DOHH2 (cell line): ENCODE measurements at regions not wholly inside any gene's neighbourhood (a gene's known extent, or its start where the extent isn't known, plus 50 kb on each side); places are given as distances from the start of the nearest gene placed in this dataset.

Source experiments
- H3F3A ChIP-seq: fragments of 200-600 bp; sonication (generic), shearing (Covaris generic); 2 replicates; pipeline ENCODE4 v1.6.0; 2016; ENCODE audit warnings: antibody characterized with exemption, mild to moderate bottlenecking; ENCODE audit not compliant: control insufficient read depth, insufficient read depth
- H3K27ac ChIP-seq: fragments of 200-600 bp; sonication (generic); 2 replicates; pipeline ENCODE4 v1.5.1; 2014; ENCODE audit warnings: low read depth, mild to moderate bottlenecking, low read length, moderate library complexity
- H3K27me3 ChIP-seq: fragments of 200-600 bp; sonication (generic); 2 replicates; pipeline ENCODE4 v1.6.1; 2014; ENCODE audit warnings: mild to moderate bottlenecking, low read length, mixed read lengths; ENCODE audit not compliant: control insufficient read depth
- H3K36me3 ChIP-seq: fragments of 200-600 bp; sonication (generic); 2 replicates; pipeline ENCODE4 v1.6.1; 2014; ENCODE audit warnings: mild to moderate bottlenecking, low read length, moderate library complexity, mixed read lengths; ENCODE audit not compliant: control insufficient read depth
- H3K4me1 ChIP-seq: fragments of 200-600 bp; sonication (generic); 2 replicates; pipeline ENCODE4 v1.6.1; 2014; ENCODE audit warnings: mild to moderate bottlenecking, low read length, mixed read lengths; ENCODE audit not compliant: control insufficient read depth
- H3K4me2 ChIP-seq: fragments of 200-600 bp; sonication (generic); 2 replicates; pipeline ENCODE4 v1.6.0; 2014; ENCODE audit warnings: mild to moderate bottlenecking, low read length, moderate library complexity
- H3K4me3 ChIP-seq: fragments of 200-600 bp; sonication (generic); 2 replicates; pipeline ENCODE4 v1.5.1; 2014; ENCODE audit warnings: mild to moderate bottlenecking, low read length, mixed read lengths
- H3K79me2 ChIP-seq: fragments of 200-600 bp; sonication (generic); 2 replicates; pipeline ENCODE4 v1.6.1; 2014; ENCODE audit warnings: mild to moderate bottlenecking, low read length, mixed read lengths; ENCODE audit not compliant: control insufficient read depth
- H3K9me2 ChIP-seq: fragments of 200-600 bp; sonication (generic); replicated peaks from 2 replicates; pipeline ENCODE4 v1.6.1; 2014; ENCODE audit warnings: mild to moderate bottlenecking, low read length, mixed read lengths; ENCODE audit not compliant: control insufficient read depth
- H3K9me3 ChIP-seq: fragments of 200-600 bp; sonication (generic); 2 replicates; pipeline ENCODE4 v1.6.1; 2014; ENCODE audit warnings: antibody characterized with exemption, low read length, mixed read lengths; ENCODE audit not compliant: control insufficient read depth, insufficient read depth
- H4K20me1 ChIP-seq: fragments of 200-600 bp; sonication (generic); 2 replicates; pipeline ENCODE4 v1.6.0; 2014; ENCODE audit warnings: low read depth, mild to moderate bottlenecking, antibody characterized with exemption, low read length, moderate library complexity; ENCODE audit not compliant: control insufficient read depth, insufficient read depth
- CTCF ChIP-seq: fragments of 200-600 bp; sonication (generic); IDR thresholded peaks from one replicate; pipeline ENCODE4 v1.5.1; 2014; ENCODE audit warnings: antibody characterized with exemption, mild to moderate bottlenecking, low read depth, low read length; ENCODE audit not compliant: poor library complexity, severe bottlenecking
- EZH2phosphoT487 ChIP-seq: fragments of 200-600 bp; sonication (generic); IDR thresholded peaks from 2 replicates; pipeline ENCODE4 v1.6.1; 2017; ENCODE audit warnings: borderline replicate concordance, mild to moderate bottlenecking, antibody characterized with exemption, low read length, moderate library complexity, mixed read lengths

- Histone ChIP-seq H3K9me2 (no peaks in the 10 kb centered on the region), H3K4me3 (no peak overlapping the region), H3K4me1 (no peaks in the 10 kb centered on the region), H3F3A (no peaks in the 10 kb centered on the region), H3K27me3 (peaks cover 4% of the 10 kb centered on the region; the same call in 1 of the 2 replicates), H3K79me2 (no peaks in the 10 kb centered on the region), H4K20me1 (no peaks in the 10 kb centered on the region), H3K9me3 (no peaks in the 10 kb centered on the region), H3K4me2 (no peak overlapping the region), H3K27ac (no peak overlapping the region), H3K36me3 (no peaks in the 10 kb centered on the region)
- no peak for TF ChIP-seq EZH2phosphoT487
- no peak for TF ChIP-seq CTCF
Measured at GRCh38 chr16:82364690-82365089, 194.7 kb upstream of the MPHOSPH6 start.

- H3K9me3 ChIP-seq, result no peaks in the 10 kb centered on the region
- no peak overlapping the region for H3K27ac ChIP-seq
- no peaks in the 10 kb centered on the region for H3K79me2 ChIP-seq
- H3F3A ChIP-seq, result no peaks in the 10 kb centered on the region
- no peaks in the 10 kb centered on the region for H4K20me1 ChIP-seq
- no peak overlapping the region for H3K4me3 ChIP-seq
- TF ChIP-seq CTCF (no peak), EZH2phosphoT487 (no peak)
- no peaks in the 10 kb centered on the region for H3K36me3 ChIP-seq
- H3K4me1 ChIP-seq, result no peaks in the 10 kb centered on the region
- H3K9me2 ChIP-seq, result no peaks in the 10 kb centered on the region
- peaks cover 4% of the 10 kb centered on the region; the same call in 1 of the 2 replicates for H3K27me3 ChIP-seq
- H3K4me2 ChIP-seq, result no peak overlapping the region
Measured at GRCh38 chr16:82363026-82363816, 193.2 kb upstream of the MPHOSPH6 start.

GRCh38 chr16:82361885-82362284 is 191.9 kb upstream of the MPHOSPH6 start:
- H3K36me3 ChIP-seq, result no peaks in the 10 kb centered on the region

More at GRCh38 chr16:82361885-82362284, 191.9 kb upstream of the MPHOSPH6 start:
- H3K4me2 ChIP-seq, result no peak overlapping the region
- no peaks in the 10 kb centered on the region for H3F3A ChIP-seq
- no peak overlapping the region for H3K27ac ChIP-seq
- TF ChIP-seq CTCF, result no peak
- no peaks in the 10 kb centered on the region for H4K20me1 ChIP-seq
- H3K9me3 ChIP-seq, result no peaks in the 10 kb centered on the region
- H3K79me2 ChIP-seq, result no peaks in the 10 kb centered on the region
- no peaks in the 10 kb centered on the region for H3K4me1 ChIP-seq
- H3K27me3 ChIP-seq, result peaks cover 10% of the 10 kb centered on the region; the same call in 1 of the 2 replicates
- H3K4me3 ChIP-seq, result no peak overlapping the region
- H3K9me2 ChIP-seq, result no peaks in the 10 kb centered on the region
